ENCODE measurements at regions not wholly inside any gene's neighbourhood (a gene's known extent, or its start where the extent isn't known, plus 50 kb on each side); places are given as distances from the start of the nearest gene placed in this dataset.

GRCh38 chr6:170187669-170188566 is 103.0 kb downstream of the DLL1 start:
- no peaks in the 10 kb centered on the region for H3K4me1 ChIP-seq (ENCODE audit: control insufficient read depth, low read depth, low read length)
- no peak overlapping the region for H3K4me3 ChIP-seq (ENCODE audit: low read length)
- no peaks in the 10 kb centered on the region for H3K36me3 ChIP-seq (ENCODE audit: control insufficient read depth, low read depth, low read length)
- no peaks in the 10 kb centered on the region for H3K27me3 ChIP-seq (ENCODE audit: control insufficient read depth, insufficient read depth, low read length)
- H3K9ac ChIP-seq (ENCODE audit: low read length), result no peak overlapping the region
- no peaks in the 10 kb centered on the region for H3K9me3 ChIP-seq (ENCODE audit: control insufficient read depth, low read depth, low read length)
- no peak overlapping the region for H3K27ac ChIP-seq (ENCODE audit: low read length)

DNA sequence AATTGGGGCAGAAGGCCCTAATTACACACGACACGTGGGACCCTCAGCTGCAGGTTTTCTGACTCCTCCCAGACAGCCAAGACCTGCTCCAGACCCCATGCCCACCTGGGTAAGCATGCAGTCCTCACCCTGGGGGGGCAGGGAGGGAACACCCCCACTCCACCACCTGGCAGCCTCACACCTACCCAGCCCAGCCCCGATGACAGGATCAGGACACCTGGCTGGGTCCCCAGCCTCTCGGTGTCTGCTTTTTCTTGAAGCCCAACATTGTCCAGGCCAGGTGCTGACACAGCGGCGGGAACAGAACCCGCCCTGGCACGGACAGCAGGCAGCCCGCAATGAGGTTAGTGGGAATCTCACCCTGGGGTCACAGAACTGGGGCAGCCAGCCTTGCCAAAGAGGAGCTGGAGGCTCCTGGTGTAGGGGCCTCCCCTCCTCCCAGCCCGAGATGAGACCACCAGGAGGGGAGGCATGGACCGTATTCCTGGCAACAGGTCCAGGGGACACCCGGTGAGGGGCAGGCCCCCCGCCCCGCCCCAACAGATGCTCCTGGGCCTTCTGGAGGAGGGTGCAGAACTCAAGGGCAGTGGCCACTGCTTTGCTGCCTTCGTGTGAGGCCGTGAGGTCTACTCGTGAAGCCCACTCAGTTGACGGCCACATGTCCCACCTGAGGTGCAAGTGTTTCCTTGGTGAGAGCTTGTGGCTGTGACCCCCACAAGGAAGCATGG is 103.8 kb downstream of the DLL1 start:
- no peaks in the 10 kb centered on the region for H3K27me3 ChIP-seq (ENCODE audit: control insufficient read depth, insufficient read depth, low read length)

DNA sequence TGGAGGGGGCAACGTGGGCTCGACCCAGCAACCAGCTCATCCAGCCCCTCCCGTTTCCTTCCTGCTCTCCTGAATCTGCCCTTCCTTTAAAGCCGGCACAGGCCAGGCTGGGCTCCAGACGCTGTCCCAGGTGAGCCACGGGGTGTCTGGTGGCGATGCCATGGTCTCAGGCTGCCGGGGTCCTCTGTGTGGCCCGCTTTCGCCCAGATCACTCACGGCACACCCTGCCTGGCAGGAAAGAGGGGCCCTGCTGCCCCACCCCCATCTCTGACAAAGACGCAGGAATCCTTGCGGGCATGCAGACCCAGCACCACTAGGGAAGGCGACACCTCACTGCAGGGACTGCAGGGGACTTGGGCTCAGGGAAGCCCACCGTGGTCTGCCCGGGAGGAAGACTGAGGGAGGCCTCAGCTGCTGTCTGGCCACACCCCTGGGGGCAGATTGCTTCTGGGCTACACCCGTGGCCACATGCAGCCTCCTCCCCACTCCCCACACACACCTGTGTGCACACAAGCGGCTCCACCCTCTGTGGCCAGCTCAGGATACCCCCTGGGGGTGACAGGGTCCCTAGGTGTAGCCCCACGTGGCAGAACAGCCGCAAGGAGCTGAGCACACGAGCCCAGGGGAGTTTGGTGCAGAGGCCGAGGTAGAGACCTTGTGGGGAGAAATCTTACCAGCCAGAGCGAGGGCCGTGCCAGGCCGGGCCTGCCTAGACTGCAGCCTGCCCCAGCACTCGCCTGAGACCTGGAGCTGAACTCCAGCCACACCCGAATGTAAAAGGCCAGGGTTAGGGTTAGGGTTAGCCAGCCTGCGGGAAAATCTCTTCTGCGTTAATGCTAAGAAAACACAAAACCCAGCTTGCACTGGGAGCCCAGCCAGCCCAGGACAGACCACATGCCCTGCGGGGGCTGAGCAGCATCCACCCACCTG is 104.6 kb downstream of the DLL1 start:
- Histone ChIP-seq H3K27me3 (ENCODE audit: control insufficient read depth, insufficient read depth, low read length) (no peaks in the 10 kb centered on the region), H3K9me3 (ENCODE audit: control insufficient read depth, low read depth, low read length) (no peaks in the 10 kb centered on the region), H3K9ac (ENCODE audit: low read length) (no peak overlapping the region), H3K4me1 (ENCODE audit: control insufficient read depth, low read depth, low read length) (no peaks in the 10 kb centered on the region), H3K36me3 (ENCODE audit: control insufficient read depth, low read depth, low read length) (no peaks in the 10 kb centered on the region), H3K4me3 (ENCODE audit: low read length) (no peak overlapping the region), H3K27ac (ENCODE audit: low read length) (no peak overlapping the region)

More for the DNA sequence above, 103.8 kb downstream of the DLL1 start:
- H3K9me3 ChIP-seq (ENCODE audit: control insufficient read depth, low read depth, low read length), result no peaks in the 10 kb centered on the region
- H3K9ac ChIP-seq (ENCODE audit: low read length), result no peak overlapping the region
- no peaks in the 10 kb centered on the region for H3K36me3 ChIP-seq (ENCODE audit: control insufficient read depth, low read depth, low read length)
- no peaks in the 10 kb centered on the region for H3K4me1 ChIP-seq (ENCODE audit: control insufficient read depth, low read depth, low read length)
- no peak overlapping the region for H3K4me3 ChIP-seq (ENCODE audit: low read length)
- H3K27ac ChIP-seq (ENCODE audit: low read length), result no peak overlapping the region

DNA sequence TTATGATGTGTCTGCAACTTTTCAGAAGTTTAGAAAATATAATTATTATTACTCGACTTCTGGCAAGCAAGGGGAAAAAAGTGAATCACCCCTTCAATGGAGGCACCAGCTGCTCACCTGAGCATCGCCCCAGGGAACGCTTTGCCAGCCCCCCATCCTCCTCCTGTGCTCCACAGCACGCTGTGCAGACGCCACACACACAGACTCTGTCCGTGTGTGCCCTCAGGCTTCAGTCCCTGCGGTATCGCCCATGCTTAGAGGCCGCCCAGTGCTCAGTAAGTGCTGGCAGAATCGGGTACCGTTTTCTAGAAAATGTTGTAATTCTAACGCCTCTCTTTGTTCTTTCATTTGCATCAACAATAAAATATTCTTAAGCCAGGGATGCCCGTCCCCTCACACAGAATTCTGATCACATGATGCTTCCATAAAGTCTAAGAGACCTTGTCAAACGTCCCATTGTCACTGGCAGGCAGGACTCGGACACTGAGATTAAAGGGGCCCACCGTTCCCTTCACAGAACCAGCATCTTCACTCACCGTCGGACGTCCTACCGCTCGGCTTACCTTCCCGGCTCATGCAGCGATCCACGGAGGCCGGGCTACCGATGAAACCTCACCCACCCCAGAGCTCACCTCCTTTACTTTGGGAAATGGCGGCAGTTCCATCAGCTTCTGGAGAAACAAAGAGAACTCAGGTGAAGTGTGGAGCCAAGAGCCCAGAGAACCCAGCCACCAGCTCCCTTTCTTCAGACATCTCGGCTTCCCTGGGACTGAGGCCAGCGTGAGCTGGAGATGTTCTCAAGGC is 105.5 kb downstream of the DLL1 start:
- no peaks in the 10 kb centered on the region for H3K36me3 ChIP-seq (ENCODE audit: control insufficient read depth, low read depth, low read length)
- no peak overlapping the region for H3K27ac ChIP-seq (ENCODE audit: low read length)
- no peaks in the 10 kb centered on the region for H3K9me3 ChIP-seq (ENCODE audit: control insufficient read depth, low read depth, low read length)
- no peak overlapping the region for H3K9ac ChIP-seq (ENCODE audit: low read length)
- H3K4me3 ChIP-seq (ENCODE audit: low read length), result no peak overlapping the region
- H3K27me3 ChIP-seq (ENCODE audit: control insufficient read depth, insufficient read depth, low read length), result no peaks in the 10 kb centered on the region
- no peaks in the 10 kb centered on the region for H3K4me1 ChIP-seq (ENCODE audit: control insufficient read depth, low read depth, low read length)

DNA sequence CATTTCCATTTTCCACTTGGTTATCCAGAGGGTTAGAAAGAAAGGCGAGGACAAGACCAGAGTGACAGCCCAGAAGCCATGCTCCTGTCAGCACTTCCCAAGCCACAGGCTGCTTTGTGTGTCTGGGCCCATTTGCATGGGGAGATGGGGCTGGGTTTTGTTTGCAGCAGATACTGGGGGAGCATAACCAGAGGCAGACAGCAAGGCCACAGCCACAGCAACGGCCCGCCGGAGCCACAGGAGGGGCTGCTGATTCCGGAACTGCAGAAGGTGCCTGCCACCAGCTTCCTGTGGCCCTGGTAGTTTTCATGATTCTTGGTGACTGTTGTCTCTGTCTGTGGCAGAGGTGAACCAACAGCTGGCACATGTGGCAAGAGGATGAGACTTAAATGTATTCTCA is 106.6 kb downstream of the DLL1 start:
- Histone ChIP-seq H3K27me3 (ENCODE audit: control insufficient read depth, insufficient read depth, low read length) (no peaks in the 10 kb centered on the region), H3K9me3 (ENCODE audit: control insufficient read depth, low read depth, low read length) (no peaks in the 10 kb centered on the region), H3K4me3 (ENCODE audit: low read length) (no peak overlapping the region), H3K4me1 (ENCODE audit: control insufficient read depth, low read depth, low read length) (no peaks in the 10 kb centered on the region), H3K27ac (ENCODE audit: low read length) (no peak overlapping the region), H3K36me3 (ENCODE audit: control insufficient read depth, low read depth, low read length) (no peaks in the 10 kb centered on the region), H3K9ac (ENCODE audit: low read length) (no peak overlapping the region)

- Histone ChIP-seq H3K27me3 (ENCODE audit: control insufficient read depth, insufficient read depth, low read length) (no peaks in the 10 kb centered on the region), H3K9me3 (ENCODE audit: control insufficient read depth, low read depth, low read length) (no peaks in the 10 kb centered on the region), H3K4me3 (ENCODE audit: low read length) (no peak overlapping the region), H3K9ac (ENCODE audit: low read length) (no peak overlapping the region), H3K36me3 (ENCODE audit: control insufficient read depth, low read depth, low read length) (no peaks in the 10 kb centered on the region), H3K4me1 (ENCODE audit: control insufficient read depth, low read depth, low read length) (no peaks in the 10 kb centered on the region), H3K27ac (ENCODE audit: low read length) (no peak overlapping the region)
Measured at GRCh38 chr6:170183521-170183920, 107.4 kb downstream of the DLL1 start.

DNA sequence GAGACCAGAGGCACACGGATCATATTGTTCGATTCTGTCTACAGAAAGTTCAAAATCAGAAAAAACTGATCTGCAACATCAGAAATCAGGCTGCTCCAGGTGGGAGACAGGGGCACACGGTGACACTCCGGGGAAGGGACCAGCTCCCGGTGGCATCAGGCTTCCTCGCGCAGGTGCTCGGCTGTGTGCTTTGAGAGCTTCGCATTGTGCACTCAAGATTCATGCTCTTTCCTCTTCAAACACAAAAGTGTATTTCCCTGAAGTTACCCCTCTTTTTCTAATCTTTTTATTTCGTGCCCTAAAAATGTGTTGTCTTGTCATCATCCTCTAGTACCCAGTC is 108.1 kb downstream of the DLL1 start:
- Histone ChIP-seq H3K4me3 (ENCODE audit: low read length) (no peak overlapping the region), H3K27ac (ENCODE audit: low read length) (no peak overlapping the region), H3K9me3 (ENCODE audit: control insufficient read depth, low read depth, low read length) (no peaks in the 10 kb centered on the region), H3K27me3 (ENCODE audit: control insufficient read depth, insufficient read depth, low read length) (no peaks in the 10 kb centered on the region), H3K4me1 (ENCODE audit: control insufficient read depth, low read depth, low read length) (no peaks in the 10 kb centered on the region), H3K36me3 (ENCODE audit: control insufficient read depth, low read depth, low read length) (no peaks in the 10 kb centered on the region), H3K9ac (ENCODE audit: low read length) (no peak overlapping the region)

- Histone ChIP-seq H3K4me1 (ENCODE audit: control insufficient read depth, low read depth, low read length) (no peaks in the 10 kb centered on the region), H3K4me3 (ENCODE audit: low read length) (no peak overlapping the region), H3K27ac (ENCODE audit: low read length) (no peak overlapping the region), H3K36me3 (ENCODE audit: control insufficient read depth, low read depth, low read length) (no peaks in the 10 kb centered on the region), H3K27me3 (ENCODE audit: control insufficient read depth, insufficient read depth, low read length) (no peaks in the 10 kb centered on the region), H3K9me3 (ENCODE audit: control insufficient read depth, low read depth, low read length) (no peaks in the 10 kb centered on the region), H3K9ac (ENCODE audit: low read length) (no peak overlapping the region)
Measured at GRCh38 chr6:170182093-170182780, 108.6 kb downstream of the DLL1 start.

GRCh38 chr6:170181338-170181690 is 109.6 kb downstream of the DLL1 start:
- Histone ChIP-seq H3K9me3 (ENCODE audit: control insufficient read depth, low read depth, low read length) (no peaks in the 10 kb centered on the region), H3K4me3 (ENCODE audit: low read length) (no peak overlapping the region), H3K9ac (ENCODE audit: low read length) (no peak overlapping the region), H3K4me1 (ENCODE audit: control insufficient read depth, low read depth, low read length) (no peaks in the 10 kb centered on the region), H3K27ac (ENCODE audit: low read length) (no peak overlapping the region), H3K36me3 (ENCODE audit: control insufficient read depth, low read depth, low read length) (no peaks in the 10 kb centered on the region), H3K27me3 (ENCODE audit: control insufficient read depth, insufficient read depth, low read length) (no peaks in the 10 kb centered on the region)

DNA sequence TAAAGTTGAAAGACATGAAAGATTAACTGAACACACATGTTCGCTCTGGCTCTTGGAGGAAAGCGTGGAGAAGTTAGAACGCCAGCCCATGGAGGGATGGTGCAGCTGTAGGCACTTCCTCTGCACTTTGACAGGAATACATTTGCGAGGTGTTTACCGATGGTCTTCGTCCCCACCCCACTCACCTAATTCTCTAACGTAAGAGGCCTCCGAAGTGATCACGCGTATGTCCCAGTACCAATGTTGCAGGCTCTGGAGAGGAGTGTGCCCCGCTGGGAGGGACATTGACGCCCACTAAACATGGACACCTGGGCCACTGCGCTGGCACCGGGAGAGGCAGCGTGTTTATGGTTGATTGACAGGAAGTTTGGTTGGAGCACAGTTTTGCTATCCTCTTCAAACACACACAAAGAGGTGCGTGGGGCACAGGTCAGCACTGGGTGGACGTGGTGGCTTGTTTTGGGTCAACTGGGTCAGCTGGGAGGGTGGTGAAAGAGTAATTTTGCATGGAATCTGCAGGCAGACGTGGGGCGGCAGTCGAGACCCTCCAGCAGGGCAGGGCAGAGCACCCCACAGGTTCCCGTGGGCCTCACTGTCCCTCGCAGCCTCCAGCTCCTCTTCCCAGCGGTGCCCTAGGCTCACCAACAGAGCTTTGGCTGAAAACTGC is 110.1 kb downstream of the DLL1 start:
- Histone ChIP-seq H3K4me1 (ENCODE audit: control insufficient read depth, low read depth, low read length) (no peaks in the 10 kb centered on the region), H3K9me3 (ENCODE audit: control insufficient read depth, low read depth, low read length) (no peaks in the 10 kb centered on the region), H3K9ac (ENCODE audit: low read length) (no peak overlapping the region), H3K4me3 (ENCODE audit: low read length) (no peak overlapping the region), H3K27ac (ENCODE audit: low read length) (no peak overlapping the region), H3K27me3 (ENCODE audit: control insufficient read depth, insufficient read depth, low read length) (no peaks in the 10 kb centered on the region), H3K36me3 (ENCODE audit: control insufficient read depth, low read depth, low read length) (no peaks in the 10 kb centered on the region)
